ENCODE measurements at regions not wholly inside any gene's neighbourhood (a gene's known extent, or its start where the extent isn't known, plus 50 kb on each side); places are given as distances from the start of the nearest gene placed in this dataset.

DNA sequence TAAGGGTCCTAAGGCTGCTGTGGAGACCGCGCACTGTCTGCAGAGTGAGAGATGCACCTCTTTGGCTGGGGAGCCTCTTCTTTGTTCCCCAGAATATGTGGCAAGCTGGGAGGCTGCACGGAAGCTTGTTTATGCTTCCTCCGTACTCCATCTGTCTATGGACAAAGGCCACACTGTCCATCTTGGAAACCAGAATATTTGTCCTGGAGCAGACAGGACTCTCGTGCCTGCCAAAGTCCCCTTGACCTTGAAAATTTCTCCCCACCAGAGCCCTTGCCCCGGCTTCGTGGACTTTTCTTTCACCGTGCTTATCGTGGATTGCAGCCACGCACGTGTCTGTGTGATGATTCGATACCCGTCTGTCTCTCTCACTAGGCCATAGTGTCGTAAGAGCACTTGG lies 147.4 kb downstream of the NSG2 start:
- TF ChIP-seq, protein P1, sequence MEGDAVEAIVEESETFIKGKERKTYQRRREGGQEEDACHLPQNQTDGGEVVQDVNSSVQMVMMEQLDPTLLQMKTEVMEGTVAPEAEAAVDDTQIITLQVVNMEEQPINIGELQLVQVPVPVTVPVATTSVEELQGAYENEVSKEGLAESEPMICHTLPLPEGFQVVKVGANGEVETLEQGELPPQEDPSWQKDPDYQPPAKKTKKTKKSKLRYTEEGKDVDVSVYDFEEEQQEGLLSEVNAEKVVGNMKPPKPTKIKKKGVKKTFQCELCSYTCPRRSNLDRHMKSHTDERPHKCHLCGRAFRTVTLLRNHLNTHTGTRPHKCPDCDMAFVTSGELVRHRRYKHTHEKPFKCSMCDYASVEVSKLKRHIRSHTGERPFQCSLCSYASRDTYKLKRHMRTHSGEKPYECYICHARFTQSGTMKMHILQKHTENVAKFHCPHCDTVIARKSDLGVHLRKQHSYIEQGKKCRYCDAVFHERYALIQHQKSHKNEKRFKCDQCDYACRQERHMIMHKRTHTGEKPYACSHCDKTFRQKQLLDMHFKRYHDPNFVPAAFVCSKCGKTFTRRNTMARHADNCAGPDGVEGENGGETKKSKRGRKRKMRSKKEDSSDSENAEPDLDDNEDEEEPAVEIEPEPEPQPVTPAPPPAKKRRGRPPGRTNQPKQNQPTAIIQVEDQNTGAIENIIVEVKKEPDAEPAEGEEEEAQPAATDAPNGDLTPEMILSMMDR (conservative IDR thresholded peaks at IDR 0.05; ENCODE audit: low read length) = no peak
- no peak for TF ChIP-seq EZH2phosphoT487 (IDR thresholded peaks at IDR 0.05; ENCODE audit: borderline replicate concordance, low read depth, low read length)

All from OCI-LY7 (cell line).